ENCODE measurements at regions not wholly inside any gene's neighbourhood (a gene's known extent, or its start where the extent isn't known, plus 50 kb on each side); places are given as distances from the start of the nearest gene placed in this dataset.

GRCh38 chr11:87966694-87967093 lies 208.5 kb downstream of the RAB38 start:
- 75% methylated on average over 1 of the region's 1 CpG for WGBS (ENCODE audit: insufficient coverage)
- H3K9me3 ChIP-seq (ENCODE audit: control insufficient read depth, insufficient read depth, low read length) = no peaks in the 10 kb centered on the region
- intact Hi-C loops (cut with micrococcal nuclease) = no loop called here
- Mint-ChIP-seq H3K4me3 (no peak overlapping the region), H3K27ac (no peak overlapping the region), H3K27me3 (ENCODE audit: low read depth in 2 of 2) (peaks cover 0 to 6% of the 10 kb centered on the region in 2 donors), H3K4me1 (no peaks in the 10 kb centered on the region), H3K9me3 (no peaks in the 10 kb centered on the region), H3K36me3 (no peaks in the 10 kb centered on the region)
- TF ChIP-seq CTCF (IDR thresholded peaks at IDR 0.05) = no peak
- H3K27ac ChIP-seq (ENCODE audit: low read length) = no peak overlapping the region
- no peak for ATAC-seq
- H3K4me1 ChIP-seq (ENCODE audit: control insufficient read depth, insufficient read depth, low read length) = no peaks in the 10 kb centered on the region
- no peaks in the 10 kb centered on the region for H3K36me3 ChIP-seq (ENCODE audit: control insufficient read depth, insufficient read depth, low read length)
- H3K4me3 ChIP-seq (ENCODE audit: low read length) = no peak overlapping the region
- H3K27me3 ChIP-seq (ENCODE audit: control insufficient read depth, insufficient read depth, low read length) = no peaks in the 10 kb centered on the region
- no peak for DNase-seq

GRCh38 chr11:87966216-87966615 lies 209.0 kb downstream of the RAB38 start:
- H3K9me3 ChIP-seq (ENCODE audit: control insufficient read depth, insufficient read depth, low read length) = no peaks in the 10 kb centered on the region
- Mint-ChIP-seq H3K27me3 (ENCODE audit: low read depth in 2 of 2) (peaks cover 0 to 1% of the 10 kb centered on the region in 2 donors), H3K9me3 (no peaks in the 10 kb centered on the region), H3K36me3 (no peaks in the 10 kb centered on the region), H3K4me1 (no peaks in the 10 kb centered on the region), H3K4me3 (no peak overlapping the region), H3K27ac (no peak overlapping the region)
- H3K4me3 ChIP-seq (ENCODE audit: low read length) = no peak overlapping the region
- TF ChIP-seq CTCF (IDR thresholded peaks at IDR 0.05) = no peak
- H3K27me3 ChIP-seq (ENCODE audit: control insufficient read depth, insufficient read depth, low read length) = no peaks in the 10 kb centered on the region
- H3K36me3 ChIP-seq (ENCODE audit: control insufficient read depth, insufficient read depth, low read length) = no peaks in the 10 kb centered on the region
- ATAC-seq = no peak
- DNase-seq = no peak
- H3K4me1 ChIP-seq (ENCODE audit: control insufficient read depth, insufficient read depth, low read length) = no peaks in the 10 kb centered on the region
- intact Hi-C loops (cut with micrococcal nuclease) = no loop called here
- no peak overlapping the region for H3K27ac ChIP-seq (ENCODE audit: low read length)

GRCh38 chr11:87961606-87962005 lies 213.6 kb downstream of the RAB38 start:
- H3K27me3 Mint-ChIP-seq (ENCODE audit: low read depth in 2 of 2) = peaks cover 0 to 8% of the 10 kb centered on the region in 2 donors
- no peak for TF ChIP-seq CTCF (IDR thresholded peaks at IDR 0.05)
- Histone ChIP-seq H3K9me3 (ENCODE audit: control insufficient read depth, insufficient read depth, low read length) (no peaks in the 10 kb centered on the region), H3K4me1 (ENCODE audit: control insufficient read depth, insufficient read depth, low read length) (no peaks in the 10 kb centered on the region), H3K27me3 (ENCODE audit: control insufficient read depth, insufficient read depth, low read length) (no peaks in the 10 kb centered on the region), H3K4me3 (ENCODE audit: low read length) (no peak overlapping the region), H3K36me3 (ENCODE audit: control insufficient read depth, insufficient read depth, low read length) (no peaks in the 10 kb centered on the region), H3K27ac (ENCODE audit: low read length) (no peak overlapping the region)
- no peak overlapping the region for H3K4me3 Mint-ChIP-seq
- no peak overlapping the region for H3K27ac Mint-ChIP-seq
- WGBS (ENCODE audit: insufficient coverage) = 100% methylated on average over 1 of the region's 1 CpG
- no peaks in the 10 kb centered on the region for H3K36me3 Mint-ChIP-seq
- H3K4me1 Mint-ChIP-seq = no peaks in the 10 kb centered on the region
- no peak for ATAC-seq
- intact Hi-C loops (cut with micrococcal nuclease) = no loop called here
- H3K9me3 Mint-ChIP-seq = no peaks in the 10 kb centered on the region
- DNase-seq = no peak

GRCh38 chr11:87957961-87958360 lies 217.3 kb downstream of the RAB38 start:
- Mint-ChIP-seq H3K36me3 (no peaks in the 10 kb centered on the region), H3K4me1 (no peaks in the 10 kb centered on the region), H3K9me3 (no peaks in the 10 kb centered on the region), H3K27me3 (ENCODE audit: low read depth in 2 of 2) (peaks cover 0 to 8% of the 10 kb centered on the region in 2 donors), H3K27ac (no peak overlapping the region), H3K4me3 (no peak overlapping the region)
- 92% methylated on average over 3 of the region's 4 CpGs for WGBS (ENCODE audit: insufficient coverage)
- Histone ChIP-seq H3K27me3 (ENCODE audit: control insufficient read depth, insufficient read depth, low read length) (no peaks in the 10 kb centered on the region), H3K36me3 (ENCODE audit: control insufficient read depth, insufficient read depth, low read length) (no peaks in the 10 kb centered on the region), H3K4me1 (ENCODE audit: control insufficient read depth, insufficient read depth, low read length) (no peaks in the 10 kb centered on the region), H3K9me3 (ENCODE audit: control insufficient read depth, insufficient read depth, low read length) (no peaks in the 10 kb centered on the region), H3K4me3 (ENCODE audit: low read length) (no peak overlapping the region), H3K27ac (ENCODE audit: low read length) (no peak overlapping the region)
- intact Hi-C loops (cut with micrococcal nuclease) = no loop called here
- ATAC-seq (no peak), DNase-seq (no peak)
- TF ChIP-seq CTCF (IDR thresholded peaks at IDR 0.05) = no peak

All from natural killer cell (primary cell).